Neuronal stem cell (in vitro differentiated cells): ENCODE measurements at regions not wholly inside any gene's neighbourhood (a gene's known extent, or its start where the extent isn't known, plus 50 kb on each side); places are given as distances from the start of the nearest gene placed in this dataset.

ENCODE experiments used
- DNase-seq: peaks from one replicate; pipeline ENCODE4 v3.0.0-alpha.2; 2013; ENCODE audit warnings: low spot score
- H2AFZ ChIP-seq: one replicate; pipeline ENCODE4 v1.6.1; 2013; ENCODE audit warnings: mild to moderate bottlenecking, low read length, inconsistent platforms
- H2AK5ac ChIP-seq: 2 replicates; pipeline ENCODE4 v1.6.1; 2013; ENCODE audit warnings: low read depth, mild to moderate bottlenecking, inconsistent platforms, low read length, moderate library complexity, mixed read lengths
- H2BK120ac ChIP-seq: 2 replicates; pipeline ENCODE4 v1.6.1; 2013; ENCODE audit warnings: low read depth, mild to moderate bottlenecking, inconsistent platforms, low read length, moderate library complexity, mixed read lengths
- H2BK12ac ChIP-seq: one replicate; pipeline ENCODE4 v1.6.1; 2013; ENCODE audit warnings: low read length, inconsistent platforms
- H2BK15ac ChIP-seq: 2 replicates; pipeline ENCODE4 v1.6.1; 2013; ENCODE audit warnings: mild to moderate bottlenecking, low read length, inconsistent platforms, mixed read lengths
- H2BK5ac ChIP-seq: one replicate; pipeline ENCODE4 v1.6.1; 2013; ENCODE audit warnings: inconsistent platforms, mild to moderate bottlenecking, low read length, moderate library complexity
- H3K14ac ChIP-seq: one replicate; pipeline ENCODE4 v1.6.1; 2013; ENCODE audit warnings: low read length, inconsistent platforms
- H3K18ac ChIP-seq: 2 replicates; pipeline ENCODE4 v1.6.1; 2013; ENCODE audit warnings: low read length, inconsistent platforms
- H3K23ac ChIP-seq: 2 replicates; pipeline ENCODE4 v1.6.1; 2013; ENCODE audit warnings: low read depth, mild to moderate bottlenecking, mixed read lengths, low read length, inconsistent platforms; ENCODE audit not compliant: poor library complexity
- H3K27ac ChIP-seq: replicated peaks from 3 replicates; pipeline ENCODE4 v1.5.1; 2013; ENCODE audit warnings: low read length, inconsistent platforms
- H3K27me3 ChIP-seq, 3 experiments: 2 replicates each; pipeline ENCODE4 v1.6.1; 2013; ENCODE audit warnings: low read length in 3 of 3, mild to moderate bottlenecking in 2 of 3, inconsistent platforms in 1 of 3, low read depth in 1 of 3, mixed read lengths in 1 of 3, moderate library complexity in 1 of 3; ENCODE audit not compliant: control insufficient read depth in 3 of 3, insufficient read depth in 3 of 3
- H3K36me3 ChIP-seq, 2 donors: replicated peaks in 1 of 2; 2 replicates each; pipeline ENCODE4 v1.6.1; 2013; ENCODE audit warnings: low read length in 2 of 2; ENCODE audit not compliant: control insufficient read depth in 2 of 2, insufficient read depth in 2 of 2
- H3K4ac ChIP-seq: 2 replicates; pipeline ENCODE4 v1.6.1; 2013; ENCODE audit warnings: inconsistent platforms, mild to moderate bottlenecking, low read length, moderate library complexity
- H3K4me1 ChIP-seq, 2 donors: 1 replicate in 1 of 2; 2 replicates in 1 of 2; pipeline ENCODE4 v1.6.1; 2013; ENCODE audit warnings: low read length in 2 of 2, low read depth in 1 of 2; ENCODE audit not compliant: control insufficient read depth in 2 of 2, insufficient read depth in 1 of 2
- H3K4me2 ChIP-seq: one replicate; pipeline ENCODE4 v1.6.1; 2013; ENCODE audit warnings: mild to moderate bottlenecking, low read length, inconsistent platforms; ENCODE audit not compliant: insufficient read depth, poor library complexity, severe bottlenecking
- H3K4me3 ChIP-seq, 2 donors: 2 replicates each; pipeline ENCODE4 v1.5.1; 2013; ENCODE audit warnings: low read length in 2 of 2, mild to moderate bottlenecking in 2 of 2, inconsistent platforms in 1 of 2, moderate library complexity in 1 of 2
- H3K79me1 ChIP-seq: one replicate; pipeline ENCODE4 v1.6.1; 2013; ENCODE audit warnings: low read depth, mild to moderate bottlenecking, inconsistent platforms, low read length, moderate library complexity
- H3K9ac ChIP-seq: one replicate; pipeline ENCODE4 v1.6.1; 2013; ENCODE audit warnings: mild to moderate bottlenecking, low read depth, low read length, inconsistent platforms; ENCODE audit not compliant: poor library complexity
- H3K9me3 ChIP-seq, 2 donors: replicated peaks in 1 of 2; 2 replicates each; pipeline versions ENCODE3 to v1.6.1; 2013; ENCODE audit warnings: low read length in 2 of 2, mild to moderate bottlenecking in 2 of 2, inconsistent platforms in 1 of 2, low read depth in 1 of 2, mixed read lengths in 1 of 2, moderate library complexity in 1 of 2; ENCODE audit not compliant: control insufficient read depth in 2 of 2, insufficient read depth in 1 of 2
- H4K8ac ChIP-seq: one replicate; pipeline ENCODE4 v1.6.1; 2013; ENCODE audit warnings: low read depth, mild to moderate bottlenecking, inconsistent platforms, low read length, moderate library complexity
- H4K91ac ChIP-seq: one replicate; pipeline ENCODE4 v1.6.1; 2013; ENCODE audit warnings: low read length, low read depth, mild to moderate bottlenecking, inconsistent platforms; ENCODE audit not compliant: poor library complexity
- WGBS, 2 donors: extraction: QIAGEN DNeasy Blood & Tissue Kit; methylation state at CpG; one replicate each; pipeline ENCODE4 v1.1.7; 2013; ENCODE audit warnings: missing lambda C conversion rate in 2 of 2, mixed read lengths in 1 of 2; ENCODE audit not compliant: insufficient read length in 2 of 2, insufficient replicate concordance in 1 of 2; ENCODE audit errors: extremely low coverage in 2 of 2; 5-methylcytosine and 5-hydroxymethylcytosine counted together

DNA sequence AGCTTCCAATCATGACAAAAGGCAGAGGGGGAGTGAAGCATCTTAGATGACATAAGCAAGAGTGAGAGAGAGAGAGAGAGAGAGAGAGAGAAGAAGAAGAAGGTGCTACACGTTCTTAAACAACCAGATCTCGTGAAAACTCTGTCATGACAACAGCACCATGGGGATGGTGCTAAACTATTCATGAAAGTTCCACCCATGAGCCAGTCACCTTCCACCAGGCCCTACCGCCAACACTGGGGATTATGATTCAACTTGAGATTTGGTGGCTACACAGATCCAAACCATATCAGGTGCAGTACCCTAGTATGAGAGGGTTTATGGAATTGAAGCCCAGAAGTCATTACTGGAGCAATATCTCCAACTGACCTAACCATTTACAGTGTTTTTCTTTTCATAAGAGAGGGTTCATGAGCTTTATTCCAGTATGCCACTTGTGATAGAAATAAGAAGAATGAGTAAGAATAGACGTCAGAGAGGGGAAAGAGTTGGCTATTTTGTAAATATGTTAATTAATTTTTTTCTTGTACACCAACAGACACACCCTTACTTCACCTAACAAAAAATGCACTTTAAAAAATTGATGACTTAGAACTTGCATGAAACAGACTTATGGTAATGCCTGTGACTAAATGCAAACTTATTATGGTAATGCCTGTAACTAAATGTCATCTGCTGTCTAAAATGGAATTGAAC, 680.4 kb upstream of the ITGA1 start:
- Histone ChIP-seq H2BK120ac (no peak overlapping the region), H3K9me3 (no peaks in the 10 kb centered on the region), H3K36me3 (no peaks in the 10 kb centered on the region), H2BK5ac (no peak overlapping the region), H3K14ac (no peak overlapping the region), H3K4me3 (no peak overlapping the region), H3K9ac (no peak overlapping the region), H3K4me1 (no peaks in the 10 kb centered on the region), H3K23ac (no peak overlapping the region), H3K18ac (no peak overlapping the region), H3K4ac (no peak overlapping the region), H3K4me2 (no peak overlapping the region), H3K27ac (no peak overlapping the region), H2AFZ (no peak overlapping the region), H2BK12ac (no peak overlapping the region), H4K91ac (no peak overlapping the region), H2AK5ac (no peak overlapping the region), H4K8ac (no peak overlapping the region), H3K79me1 (no peaks in the 10 kb centered on the region), H2BK15ac (no peak overlapping the region), H3K27me3 (no peaks in the 10 kb centered on the region)
- DNase-seq = no peak
- WGBS, 2 donors = no CpG with 5 or more reads among the region's 4 CpGs

DNA sequence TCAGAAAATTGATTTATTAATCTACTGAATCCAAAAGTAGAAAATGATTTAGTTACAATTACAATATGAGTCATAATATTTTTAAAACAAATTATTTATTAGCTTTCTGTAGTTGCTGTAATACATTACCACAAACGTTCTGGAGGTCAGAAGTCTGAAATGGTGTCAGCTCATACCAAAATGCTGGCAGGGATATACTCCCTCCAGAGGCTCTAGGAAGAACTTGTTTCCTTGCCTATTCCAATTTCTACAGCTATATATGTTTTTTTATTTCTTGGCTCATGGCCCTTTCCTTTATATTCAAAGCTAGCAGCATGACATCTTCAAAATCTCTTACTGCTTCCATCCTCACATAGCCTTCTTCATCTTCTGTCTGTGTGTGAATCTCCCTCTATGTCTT, 667.9 kb upstream of the ITGA1 start:
- no peaks in the 10 kb centered on the region for H3K4me1 ChIP-seq
- H2BK5ac ChIP-seq = no peak overlapping the region
- no peaks in the 10 kb centered on the region for H3K36me3 ChIP-seq
- no peak overlapping the region for H4K91ac ChIP-seq
- H3K27me3 ChIP-seq = no peaks in the 10 kb centered on the region
- H3K23ac ChIP-seq = no peak overlapping the region
- H3K9ac ChIP-seq = no peak overlapping the region
- no peak overlapping the region for H3K18ac ChIP-seq
- H3K4me2 ChIP-seq = no peak overlapping the region
- WGBS, 2 donors = no CpG with 5 or more reads among the region's 1 CpG
- H3K4me3 ChIP-seq = no peak overlapping the region
- no peak overlapping the region for H2BK120ac ChIP-seq
- DNase-seq = no peak
- no peaks in the 10 kb centered on the region for H3K79me1 ChIP-seq
- no peak overlapping the region for H2AK5ac ChIP-seq
- no peaks in the 10 kb centered on the region for H3K9me3 ChIP-seq
- H3K4ac ChIP-seq = no peak overlapping the region
- no peak overlapping the region for H2AFZ ChIP-seq
- H4K8ac ChIP-seq = no peak overlapping the region
- no peak overlapping the region for H3K14ac ChIP-seq
- no peak overlapping the region for H2BK12ac ChIP-seq
- H3K27ac ChIP-seq = no peak overlapping the region
- no peak overlapping the region for H2BK15ac ChIP-seq

DNA sequence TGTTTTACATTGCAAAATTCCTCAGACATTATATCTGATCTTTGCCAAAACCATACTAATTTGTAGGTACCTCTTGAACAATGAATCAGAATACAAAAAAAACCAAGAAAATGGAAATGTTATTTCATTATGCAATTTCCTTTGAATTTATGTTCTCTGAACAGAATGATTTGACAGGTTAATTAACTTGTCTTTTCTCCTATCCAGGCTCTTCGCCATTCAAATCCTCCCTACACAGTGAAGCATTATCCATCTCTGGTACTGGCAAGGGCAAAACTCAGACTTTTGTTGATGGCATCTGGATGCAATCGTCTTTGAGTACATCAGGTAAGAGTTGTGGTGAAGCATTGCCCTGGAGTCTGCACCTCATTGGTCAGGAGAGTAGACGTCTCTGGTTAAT, 655.7 kb upstream of the ITGA1 start:
- Histone ChIP-seq H3K18ac (no peak overlapping the region), H4K91ac (no peak overlapping the region), H3K9me3 (no peaks in the 10 kb centered on the region), H3K4ac (no peak overlapping the region), H3K27me3 (no peaks in the 10 kb centered on the region), H3K23ac (no peak overlapping the region), H2AK5ac (no peak overlapping the region), H2BK12ac (no peak overlapping the region), H3K9ac (no peak overlapping the region), H3K4me3 (no peak overlapping the region), H2BK15ac (no peak overlapping the region), H3K4me1 (no peaks in the 10 kb centered on the region), H4K8ac (no peak overlapping the region), H3K79me1 (no peaks in the 10 kb centered on the region), H3K4me2 (no peak overlapping the region), H2BK5ac (no peak overlapping the region), H2BK120ac (no peak overlapping the region), H2AFZ (no peak overlapping the region), H3K27ac (no peak overlapping the region), H3K36me3 (peaks cover 0 to 2% of the 10 kb centered on the region in 2 donors), H3K14ac (no peak overlapping the region)
- no peak for DNase-seq
- WGBS, 2 donors = no CpG with 5 or more reads among the region's 3 CpGs

DNA sequence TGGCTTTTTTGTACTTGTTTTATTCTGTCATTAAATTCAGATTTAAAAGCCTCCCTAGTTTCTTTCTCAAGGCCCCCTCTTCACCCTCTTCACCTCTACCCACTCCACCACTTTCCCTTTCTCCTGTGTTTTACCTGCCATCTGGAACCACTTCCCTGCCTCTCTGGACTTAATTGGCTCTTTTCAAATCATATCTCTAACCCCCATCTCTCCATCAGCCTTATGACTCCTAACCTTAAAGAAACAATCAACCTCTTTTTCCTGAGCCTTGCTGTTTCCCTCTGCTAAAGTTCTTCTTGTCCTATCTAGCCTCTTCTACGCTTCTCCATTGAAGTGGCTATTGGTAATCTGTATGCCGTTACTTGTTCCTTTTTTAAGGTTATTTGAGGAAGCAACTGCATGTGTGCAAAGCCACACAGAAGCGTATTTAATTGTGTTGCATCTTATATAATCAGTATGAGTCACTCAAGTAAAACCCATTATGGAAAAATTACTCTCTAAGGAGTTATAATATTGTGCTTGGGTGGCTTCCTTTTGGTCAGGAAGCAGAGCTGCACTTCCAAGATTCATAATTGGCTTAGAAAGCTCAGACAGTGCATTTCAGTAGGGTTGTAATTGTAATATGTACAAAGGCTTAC, 653.6 kb upstream of the ITGA1 start:
- H2BK12ac ChIP-seq = no peak overlapping the region
- H3K27me3 ChIP-seq = no peaks in the 10 kb centered on the region
- H3K4ac ChIP-seq = no peak overlapping the region
- no peak overlapping the region for H3K4me3 ChIP-seq
- H2AFZ ChIP-seq = no peak overlapping the region
- no peak overlapping the region for H2BK120ac ChIP-seq
- WGBS, 2 donors = no CpG with 5 or more reads among the region's 3 CpGs
- H3K4me2 ChIP-seq = no peak overlapping the region
- no peak overlapping the region for H2AK5ac ChIP-seq
- no peak overlapping the region for H3K23ac ChIP-seq
- DNase-seq = no peak
- H3K36me3 ChIP-seq = peaks cover 0 to 2% of the 10 kb centered on the region in 2 donors
- no peak overlapping the region for H3K9ac ChIP-seq
- H3K4me1 ChIP-seq = no peaks in the 10 kb centered on the region
- no peak overlapping the region for H4K91ac ChIP-seq
- H3K27ac ChIP-seq = no peak overlapping the region
- no peak overlapping the region for H3K14ac ChIP-seq
- H3K18ac ChIP-seq = no peak overlapping the region
- H3K79me1 ChIP-seq = no peaks in the 10 kb centered on the region
- H2BK5ac ChIP-seq = no peak overlapping the region
- no peak overlapping the region for H2BK15ac ChIP-seq
- no peaks in the 10 kb centered on the region for H3K9me3 ChIP-seq
- no peak overlapping the region for H4K8ac ChIP-seq
